D721Med (cell line): ENCODE measurements at regions not wholly inside any gene's neighbourhood (a gene's known extent, or its start where the extent isn't known, plus 50 kb on each side); places are given as distances from the start of the nearest gene placed in this dataset.

Experiments
- DNase-seq: peaks from one replicate; pipeline ENCODE4 v3.0.0; 2011; ENCODE audit warnings: low spot score; ENCODE audit not compliant: insufficient read length
- FAIRE-seq: peaks from 2 replicates; lab custom pipeline; 2011; peaks lifted over from hg19 to GRCh38; lab: Jason Lieb, UNC
- CTCF ChIP-seq: IDR thresholded peaks from 2 replicates; pipeline ENCODE4 v1.5.1; 2012; ENCODE audit warnings: mild to moderate bottlenecking, control low read depth; ENCODE audit not compliant: insufficient read depth; ENCODE audit errors: missing control alignments

GRCh38 chr11:116185551-116185950, 587.2 kb downstream of the BUD13 start:
- no peak for TF ChIP-seq CTCF
- DNase-seq (no peak), FAIRE-seq (no peak)

DNA sequence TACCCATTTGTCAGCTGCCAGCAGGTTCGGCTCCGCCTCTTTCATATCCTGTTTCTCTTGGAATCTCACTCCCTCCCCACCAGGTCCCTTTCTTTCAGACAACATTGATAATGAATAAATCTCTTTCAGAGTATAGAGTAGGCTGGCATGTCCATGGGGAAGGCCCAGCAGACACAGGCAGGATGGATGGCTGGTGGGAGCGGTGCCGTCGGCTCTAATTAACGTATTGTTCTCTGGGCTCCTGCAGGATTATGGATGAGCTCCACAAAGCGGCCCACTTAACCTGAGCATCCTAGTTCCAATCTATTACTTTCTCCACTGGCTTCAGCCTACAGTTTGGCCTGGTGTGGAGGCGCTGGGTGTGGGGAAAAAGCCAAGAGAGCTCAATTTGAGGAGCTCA, 588.0 kb downstream of the BUD13 start:
- DNase-seq (no peak), FAIRE-seq (no peak)
- TF ChIP-seq CTCF, result no peak

DNA sequence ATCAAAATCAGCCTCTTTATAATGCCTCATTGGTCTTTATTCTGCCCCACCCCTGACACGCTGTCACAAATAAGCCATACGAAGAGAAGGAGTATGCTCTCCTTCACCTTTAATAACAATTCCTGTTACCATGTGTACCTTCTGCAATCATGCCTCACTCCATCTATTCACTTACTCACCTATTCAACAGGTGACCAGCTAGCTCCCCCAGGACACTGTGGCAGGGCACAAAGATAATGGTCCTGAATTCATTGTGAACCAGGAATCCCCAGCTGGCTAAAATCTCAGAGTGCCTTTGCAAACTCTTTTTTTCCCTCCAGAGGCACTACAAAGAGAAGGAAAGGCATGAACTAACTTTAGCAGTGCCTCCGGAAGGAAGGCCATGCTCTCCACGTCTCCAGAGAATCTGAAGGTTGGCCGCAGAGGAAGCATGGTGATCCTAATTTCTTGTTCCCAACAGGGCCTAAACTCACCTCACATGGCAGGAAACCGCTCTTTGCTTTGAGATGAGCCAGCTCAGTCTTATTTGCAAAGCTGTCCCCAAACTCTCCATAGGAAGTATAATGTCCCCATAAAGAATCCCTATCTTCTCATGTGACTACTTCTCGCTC, 590.3 kb downstream of the BUD13 start:
- TF ChIP-seq CTCF, result no peak
- FAIRE-seq (no peak), DNase-seq (no peak)

GRCh38 chr11:116180806-116181600, 591.8 kb downstream of the BUD13 start:
- FAIRE-seq, result no peak
- no peak for TF ChIP-seq CTCF
- no peak for DNase-seq

- no peak for FAIRE-seq
- no peak for DNase-seq
- TF ChIP-seq CTCF, result no peak
These were observed 593.4 kb downstream of the BUD13 start for GRCh38 chr11:116179401-116179800.

DNA sequence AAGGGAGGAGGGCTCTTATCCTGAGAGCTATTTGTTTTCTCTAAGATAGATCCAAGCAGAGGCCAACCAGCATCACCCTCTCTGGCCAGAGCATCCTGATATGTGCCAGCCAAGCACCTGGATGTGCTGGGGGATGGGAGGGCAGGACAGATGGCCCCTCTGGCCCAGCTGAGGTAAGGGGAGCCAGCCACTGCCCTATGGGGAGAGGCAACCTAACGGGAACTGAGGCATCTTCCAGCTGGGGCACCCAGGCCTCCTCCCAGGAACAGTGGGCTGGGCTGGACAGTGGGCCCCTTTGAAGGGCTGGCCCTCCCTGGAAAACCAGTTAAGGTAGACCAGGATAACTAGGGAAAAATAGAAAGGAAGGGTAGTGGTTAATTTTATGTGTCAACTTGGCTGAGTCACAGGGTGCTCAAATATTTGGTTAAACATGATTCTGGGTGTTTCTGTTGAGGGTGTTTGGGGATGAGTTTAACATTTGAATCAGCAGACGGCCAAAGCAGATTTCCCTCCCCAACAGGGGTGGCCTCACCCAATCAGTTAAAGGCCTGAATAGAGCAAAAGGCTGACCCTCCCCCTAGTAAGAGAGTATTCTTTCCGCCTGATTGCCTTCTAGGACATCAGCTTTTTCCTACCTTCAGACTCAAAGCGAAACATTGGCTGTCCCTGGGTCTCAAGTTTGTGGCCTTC, 595.1 kb downstream of the BUD13 start:
- FAIRE-seq (no peak), DNase-seq (no peak)
- TF ChIP-seq CTCF, result no peak
